DOHH2 (cell line): ENCODE measurements at regions not wholly inside any gene's neighbourhood (a gene's known extent, or its start where the extent isn't known, plus 50 kb on each side); places are given as distances from the start of the nearest gene placed in this dataset.

ENCODE experiments used
- H3F3A ChIP-seq: fragments of 200-600 bp; sonication (generic), shearing (Covaris generic); 2 replicates; pipeline ENCODE4 v1.6.0; 2016; ENCODE audit warnings: antibody characterized with exemption, mild to moderate bottlenecking; ENCODE audit not compliant: control insufficient read depth, insufficient read depth
- H3K27ac ChIP-seq: fragments of 200-600 bp; sonication (generic); 2 replicates; pipeline ENCODE4 v1.5.1; 2014; ENCODE audit warnings: low read depth, mild to moderate bottlenecking, low read length, moderate library complexity
- H3K27me3 ChIP-seq: fragments of 200-600 bp; sonication (generic); 2 replicates; pipeline ENCODE4 v1.6.1; 2014; ENCODE audit warnings: mild to moderate bottlenecking, low read length, mixed read lengths; ENCODE audit not compliant: control insufficient read depth
- H3K36me3 ChIP-seq: fragments of 200-600 bp; sonication (generic); 2 replicates; pipeline ENCODE4 v1.6.1; 2014; ENCODE audit warnings: mild to moderate bottlenecking, low read length, moderate library complexity, mixed read lengths; ENCODE audit not compliant: control insufficient read depth
- H3K4me1 ChIP-seq: fragments of 200-600 bp; sonication (generic); 2 replicates; pipeline ENCODE4 v1.6.1; 2014; ENCODE audit warnings: mild to moderate bottlenecking, low read length, mixed read lengths; ENCODE audit not compliant: control insufficient read depth
- H3K4me2 ChIP-seq: fragments of 200-600 bp; sonication (generic); 2 replicates; pipeline ENCODE4 v1.6.0; 2014; ENCODE audit warnings: mild to moderate bottlenecking, low read length, moderate library complexity
- H3K4me3 ChIP-seq: fragments of 200-600 bp; sonication (generic); 2 replicates; pipeline ENCODE4 v1.5.1; 2014; ENCODE audit warnings: mild to moderate bottlenecking, low read length, mixed read lengths
- H3K79me2 ChIP-seq: fragments of 200-600 bp; sonication (generic); 2 replicates; pipeline ENCODE4 v1.6.1; 2014; ENCODE audit warnings: mild to moderate bottlenecking, low read length, mixed read lengths; ENCODE audit not compliant: control insufficient read depth
- H3K9me2 ChIP-seq: fragments of 200-600 bp; sonication (generic); replicated peaks from 2 replicates; pipeline ENCODE4 v1.6.1; 2014; ENCODE audit warnings: mild to moderate bottlenecking, low read length, mixed read lengths; ENCODE audit not compliant: control insufficient read depth
- H3K9me3 ChIP-seq: fragments of 200-600 bp; sonication (generic); 2 replicates; pipeline ENCODE4 v1.6.1; 2014; ENCODE audit warnings: antibody characterized with exemption, low read length, mixed read lengths; ENCODE audit not compliant: control insufficient read depth, insufficient read depth
- H4K20me1 ChIP-seq: fragments of 200-600 bp; sonication (generic); 2 replicates; pipeline ENCODE4 v1.6.0; 2014; ENCODE audit warnings: low read depth, mild to moderate bottlenecking, antibody characterized with exemption, low read length, moderate library complexity; ENCODE audit not compliant: control insufficient read depth, insufficient read depth
- EZH2phosphoT487 ChIP-seq: fragments of 200-600 bp; sonication (generic); IDR thresholded peaks from 2 replicates; pipeline ENCODE4 v1.6.1; 2017; ENCODE audit warnings: borderline replicate concordance, mild to moderate bottlenecking, antibody characterized with exemption, low read length, moderate library complexity, mixed read lengths
- TF ChIP-seq, protein P1 (sequence below): fragments of 200-600 bp; sonication (generic); IDR thresholded peaks from one replicate; pipeline ENCODE4 v1.5.1; 2014; ENCODE audit warnings: antibody characterized with exemption, mild to moderate bottlenecking, low read depth, low read length; ENCODE audit not compliant: poor library complexity, severe bottlenecking

- no peak overlapping the region for H3K4me2 ChIP-seq
- no peaks in the 10 kb centered on the region for H3K9me3 ChIP-seq
- no peaks in the 10 kb centered on the region for H4K20me1 ChIP-seq
- no peaks in the 10 kb centered on the region for H3K4me1 ChIP-seq
- no peak overlapping the region for H3K27ac ChIP-seq
- no peaks in the 10 kb centered on the region for H3K9me2 ChIP-seq
- H3K4me3 ChIP-seq, result no peak overlapping the region
- no peaks in the 10 kb centered on the region for H3F3A ChIP-seq
- H3K36me3 ChIP-seq, result no peaks in the 10 kb centered on the region
- TF ChIP-seq, protein P1, sequence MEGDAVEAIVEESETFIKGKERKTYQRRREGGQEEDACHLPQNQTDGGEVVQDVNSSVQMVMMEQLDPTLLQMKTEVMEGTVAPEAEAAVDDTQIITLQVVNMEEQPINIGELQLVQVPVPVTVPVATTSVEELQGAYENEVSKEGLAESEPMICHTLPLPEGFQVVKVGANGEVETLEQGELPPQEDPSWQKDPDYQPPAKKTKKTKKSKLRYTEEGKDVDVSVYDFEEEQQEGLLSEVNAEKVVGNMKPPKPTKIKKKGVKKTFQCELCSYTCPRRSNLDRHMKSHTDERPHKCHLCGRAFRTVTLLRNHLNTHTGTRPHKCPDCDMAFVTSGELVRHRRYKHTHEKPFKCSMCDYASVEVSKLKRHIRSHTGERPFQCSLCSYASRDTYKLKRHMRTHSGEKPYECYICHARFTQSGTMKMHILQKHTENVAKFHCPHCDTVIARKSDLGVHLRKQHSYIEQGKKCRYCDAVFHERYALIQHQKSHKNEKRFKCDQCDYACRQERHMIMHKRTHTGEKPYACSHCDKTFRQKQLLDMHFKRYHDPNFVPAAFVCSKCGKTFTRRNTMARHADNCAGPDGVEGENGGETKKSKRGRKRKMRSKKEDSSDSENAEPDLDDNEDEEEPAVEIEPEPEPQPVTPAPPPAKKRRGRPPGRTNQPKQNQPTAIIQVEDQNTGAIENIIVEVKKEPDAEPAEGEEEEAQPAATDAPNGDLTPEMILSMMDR, result no peak
- TF ChIP-seq EZH2phosphoT487, result no peak
- H3K79me2 ChIP-seq, result no peaks in the 10 kb centered on the region
- no peaks in the 10 kb centered on the region for H3K27me3 ChIP-seq
Measured at GRCh38 chr2:195507447-195508138, 149.4 kb upstream of the SLC39A10 start.

GRCh38 chr2:195505701-195506100 lies 151.3 kb upstream of the SLC39A10 start:
- Histone ChIP-seq H3K4me1 (peaks cover 6% of the 10 kb centered on the region), H4K20me1 (no peaks in the 10 kb centered on the region), H3K27ac (no peak overlapping the region), H3K4me2 (no peak overlapping the region), H3K4me3 (no peak overlapping the region), H3K9me3 (no peaks in the 10 kb centered on the region), H3F3A (no peaks in the 10 kb centered on the region), H3K36me3 (no peaks in the 10 kb centered on the region), H3K27me3 (no peaks in the 10 kb centered on the region), H3K9me2 (no peaks in the 10 kb centered on the region), H3K79me2 (no peaks in the 10 kb centered on the region)
- TF ChIP-seq, protein P1, result no peak
- no peak for TF ChIP-seq EZH2phosphoT487

DNA sequence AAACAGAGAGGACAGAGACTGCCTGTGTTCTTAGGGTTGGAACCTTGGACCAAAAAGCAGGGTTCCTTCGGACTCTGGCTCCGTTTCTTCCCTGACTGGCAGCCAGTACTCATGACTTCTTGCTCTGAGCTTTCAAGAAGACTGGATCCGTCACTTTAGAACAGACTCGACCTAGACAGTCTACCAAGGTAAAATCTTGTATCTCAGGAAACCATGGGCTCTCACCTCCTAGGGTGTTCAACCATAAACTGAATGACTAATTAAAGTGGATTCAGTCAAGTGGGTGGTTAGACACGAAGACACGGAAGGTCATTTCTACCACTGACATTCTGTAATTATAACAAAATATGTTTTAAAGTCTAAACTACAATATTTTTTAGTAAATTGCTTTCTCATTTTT lies 153.8 kb upstream of the SLC39A10 start:
- H3K27me3 ChIP-seq, result no peaks in the 10 kb centered on the region
- H3K9me3 ChIP-seq, result no peaks in the 10 kb centered on the region
- H3K27ac ChIP-seq, result no peak overlapping the region
- H3F3A ChIP-seq, result no peaks in the 10 kb centered on the region
- H3K79me2 ChIP-seq, result no peaks in the 10 kb centered on the region
- H3K4me1 ChIP-seq, result peaks cover 12% of the 10 kb centered on the region
- no peak overlapping the region for H3K4me2 ChIP-seq
- no peaks in the 10 kb centered on the region for H3K9me2 ChIP-seq
- no peaks in the 10 kb centered on the region for H3K36me3 ChIP-seq
- H4K20me1 ChIP-seq, result no peaks in the 10 kb centered on the region
- no peak for TF ChIP-seq EZH2phosphoT487
- TF ChIP-seq, protein P1, result no peak
- no peak overlapping the region for H3K4me3 ChIP-seq
